ENCODE measurements at regions not wholly inside any gene's neighbourhood (a gene's known extent, or its start where the extent isn't known, plus 50 kb on each side); places are given as distances from the start of the nearest gene placed in this dataset.

DNA sequence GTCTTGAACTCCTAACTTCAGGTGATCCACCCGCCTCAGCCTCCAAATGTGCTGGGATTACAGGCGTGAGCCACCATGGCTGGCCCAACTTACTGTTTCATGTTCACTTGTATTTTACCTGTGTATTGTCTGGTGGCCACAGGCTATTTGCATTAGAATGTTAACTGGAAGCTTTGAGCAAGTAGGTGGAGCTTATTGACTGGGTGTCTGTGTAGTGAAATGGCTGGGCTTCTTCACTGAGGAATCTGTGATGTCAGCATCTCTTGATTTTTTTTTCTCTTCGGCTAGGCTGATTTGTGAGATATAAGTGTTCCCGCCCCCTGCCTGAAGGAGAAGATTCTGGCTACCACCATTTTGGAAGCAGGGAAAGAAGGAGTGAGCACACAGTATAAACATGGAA is 237.8 kb upstream of the PEX5L start:
- TF ChIP-seq CTCF (conservative IDR thresholded peaks at IDR 0.05; ENCODE audit: low read depth in 2 of 2) (no peak), EZH2 (IDR thresholded peaks at IDR 0.05; ENCODE audit: low read depth, unreplicated experiment) (no peak), POLR2AphosphoS5 (IDR thresholded peaks at IDR 0.05; ENCODE audit: low read depth) (no peak), EZH2phosphoT487 (IDR thresholded peaks at IDR 0.05; ENCODE audit: unreplicated experiment) (no peak), CREB1 (CRISPR knock-in tag; IDR thresholded peaks at IDR 0.05; ENCODE audit: low read depth) (no peak)

All from GM23338 (cell line).